Esophagus squamous epithelium (tissue), 5 donors: ENCODE measurements at regions not wholly inside any gene's neighbourhood (a gene's known extent, or its start where the extent isn't known, plus 50 kb on each side); places are given as distances from the start of the nearest gene placed in this dataset.

ENCODE experiments used
- DNase-seq: peaks from one replicate; lab custom pipeline; 2025; lab: John Stamatoyannopoulos, UW
- H3K27ac ChIP-seq, 4 donors: fragments of 200-600 bp; sonication (generic); one replicate each; pipeline ENCODE4 v1.5.1; 2016 to 2019; ENCODE audit warnings: mild to moderate bottlenecking in 1 of 4
- H3K27me3 ChIP-seq, 4 donors: fragments of 200-600 bp; sonication (generic); 1 replicate in 3 of 4; 2 replicates in 1 of 4; pipeline versions ENCODE4 v1.5.1 to v1.6.0; 2017 to 2021; ENCODE audit warnings: antibody characterized with exemption in 1 of 4
- H3K36me3 ChIP-seq, 3 donors: fragments of 200-600 bp; sonication (generic); one replicate each; pipeline ENCODE4 v1.5.1; 2016 to 2019
- H3K4me1 ChIP-seq, 3 donors: fragments of 200-600 bp; sonication (generic); one replicate each; pipeline ENCODE4 v1.5.1; 2017 to 2019
- H3K4me3 ChIP-seq, 4 donors: fragments of 200-600 bp; sonication (generic); 1 replicate in 3 of 4; 2 replicates in 1 of 4; pipeline ENCODE4 v1.5.1; 2016 to 2019; ENCODE audit warnings: mild to moderate bottlenecking in 2 of 4, moderate library complexity in 1 of 4
- H3K9me3 ChIP-seq, 3 donors: fragments of 200-600 bp; sonication (generic); one replicate each; pipeline ENCODE4 v1.5.1; 2016 to 2019
- POLR2A ChIP-seq, 4 donors: fragments of 450-650 bp; IDR thresholded peaks; one replicate each; pipeline ENCODE4 v1.6.1; 2017; ENCODE audit warnings: antibody characterized with exemption in 4 of 4, mild to moderate bottlenecking in 4 of 4, moderate library complexity in 3 of 4
- WGBS, 2 donors: methylation state at CpG; one replicate each; pipeline ENCODE4 v1.1.5; 2018; 5-methylcytosine and 5-hydroxymethylcytosine counted together
- intact Hi-C: fragments of 100-400 bp; cut with DNase I; formaldehyde crosslinking; loops from one replicate; pipeline ENCODE4 v1.15.0; 2022
- TF ChIP-seq, protein P1 (sequence below), 6 experiments: fragments of 450-650 bp in 4 of 6; fragments of 200-600 bp in 2 of 6; sonication (generic) in 2 of 6; IDR thresholded peaks; one replicate each; pipeline ENCODE4 v1.5.1; 2016 to 2019; ENCODE audit warnings: antibody characterized with exemption in 6 of 6, mild to moderate bottlenecking in 4 of 6, moderate library complexity in 4 of 6
- donor health status: DM: yes; HTN: yes; CAD: no.

DNA sequence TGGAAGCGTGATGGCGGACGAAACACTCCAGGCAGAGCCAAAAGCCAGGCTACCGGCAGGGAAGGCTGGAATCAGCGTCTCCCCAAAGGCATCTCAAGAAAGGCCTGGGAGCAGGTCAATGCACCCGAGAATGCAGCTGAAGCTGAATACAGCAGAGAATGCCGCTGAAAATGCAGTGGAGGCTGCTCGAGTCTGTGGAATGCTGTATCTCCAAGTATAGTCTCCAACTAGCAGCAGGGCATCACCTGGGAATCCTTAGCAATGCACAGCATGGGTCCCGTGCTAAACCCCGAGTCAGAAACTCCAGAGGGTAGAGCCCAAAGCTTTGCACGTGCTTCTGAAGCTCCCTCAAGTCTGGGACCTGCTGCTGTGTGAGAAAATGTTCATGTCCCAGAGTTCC is 191.1 kb upstream of the ALKAL2 start:
- TF ChIP-seq POLR2A (IDR thresholded peaks at IDR 0.05) = no peak
- TF ChIP-seq, protein P1, sequence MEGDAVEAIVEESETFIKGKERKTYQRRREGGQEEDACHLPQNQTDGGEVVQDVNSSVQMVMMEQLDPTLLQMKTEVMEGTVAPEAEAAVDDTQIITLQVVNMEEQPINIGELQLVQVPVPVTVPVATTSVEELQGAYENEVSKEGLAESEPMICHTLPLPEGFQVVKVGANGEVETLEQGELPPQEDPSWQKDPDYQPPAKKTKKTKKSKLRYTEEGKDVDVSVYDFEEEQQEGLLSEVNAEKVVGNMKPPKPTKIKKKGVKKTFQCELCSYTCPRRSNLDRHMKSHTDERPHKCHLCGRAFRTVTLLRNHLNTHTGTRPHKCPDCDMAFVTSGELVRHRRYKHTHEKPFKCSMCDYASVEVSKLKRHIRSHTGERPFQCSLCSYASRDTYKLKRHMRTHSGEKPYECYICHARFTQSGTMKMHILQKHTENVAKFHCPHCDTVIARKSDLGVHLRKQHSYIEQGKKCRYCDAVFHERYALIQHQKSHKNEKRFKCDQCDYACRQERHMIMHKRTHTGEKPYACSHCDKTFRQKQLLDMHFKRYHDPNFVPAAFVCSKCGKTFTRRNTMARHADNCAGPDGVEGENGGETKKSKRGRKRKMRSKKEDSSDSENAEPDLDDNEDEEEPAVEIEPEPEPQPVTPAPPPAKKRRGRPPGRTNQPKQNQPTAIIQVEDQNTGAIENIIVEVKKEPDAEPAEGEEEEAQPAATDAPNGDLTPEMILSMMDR (IDR thresholded peaks at IDR 0.05) = no peak
- peaks cover 0 to 9% (median 0%) of the 10 kb centered on the region in 4 donors for H3K27me3 ChIP-seq
- H3K9me3 ChIP-seq = no peaks in the 10 kb centered on the region
- no peaks in the 10 kb centered on the region for H3K4me1 ChIP-seq
- no peaks in the 10 kb centered on the region for H3K36me3 ChIP-seq
- intact Hi-C loops = no loop called here
- 45 to 65% methylated on average over 8 to 11 of the region's 11 CpGs for WGBS, 2 donors
- DNase-seq = no peak
- no peak overlapping the region for H3K27ac ChIP-seq
- no peak overlapping the region for H3K4me3 ChIP-seq

GRCh38 chr2:471560-471959 is 183.7 kb upstream of the ALKAL2 start:
- no peak for TF ChIP-seq POLR2A (IDR thresholded peaks at IDR 0.05)
- Histone ChIP-seq H3K4me3 (no peak overlapping the region), H3K36me3 (no peaks in the 10 kb centered on the region), H3K9me3 (no peaks in the 10 kb centered on the region), H3K27ac (no peak overlapping the region), H3K4me1 (peaks cover 0 to 14% (median 0%) of the 10 kb centered on the region in 3 donors), H3K27me3 (peaks cover 6 to 55% (median 12%) of the 10 kb centered on the region in 4 donors)
- intact Hi-C loops = no loop called here
- DNase-seq = no peak
- 64 to 87% methylated on average over 3 to 4 of the region's 8 CpGs for WGBS, 2 donors

GRCh38 chr2:469514-469913 is 181.6 kb upstream of the ALKAL2 start:
- TF ChIP-seq, protein P1 (IDR thresholded peaks at IDR 0.05) = no peak
- no peak for TF ChIP-seq POLR2A (IDR thresholded peaks at IDR 0.05)
- DNase-seq = no peak
- Histone ChIP-seq H3K4me1 (peaks cover 0 to 14% (median 0%) of the 10 kb centered on the region in 3 donors), H3K4me3 (no peak overlapping the region), H3K36me3 (no peaks in the 10 kb centered on the region), H3K27ac (no peak overlapping the region), H3K27me3 (peaks cover 6 to 70% (median 12%) of the 10 kb centered on the region in 4 donors), H3K9me3 (no peaks in the 10 kb centered on the region)
- intact Hi-C loops = no loop called here
- 92 to 95% methylated on average over 16 of the region's 16 CpGs for WGBS, 2 donors

GRCh38 chr2:468648-469336 is 180.9 kb upstream of the ALKAL2 start:
- Histone ChIP-seq H3K36me3 (no peaks in the 10 kb centered on the region), H3K4me1 (peaks cover 0 to 14% (median 0%) of the 10 kb centered on the region in 3 donors), H3K27me3 (peaks cover 6 to 76% (median 12%) of the 10 kb centered on the region in 4 donors), H3K4me3 (no peak overlapping the region), H3K9me3 (no peaks in the 10 kb centered on the region), H3K27ac (no peak overlapping the region)
- intact Hi-C loops = no loop called here
- no peak for TF ChIP-seq POLR2A (IDR thresholded peaks at IDR 0.05)
- TF ChIP-seq, protein P1 (IDR thresholded peaks at IDR 0.05) = no peak
- no peak for DNase-seq
- 28 to 43% methylated on average over 26 to 28 of the region's 29 CpGs for WGBS, 2 donors

DNA sequence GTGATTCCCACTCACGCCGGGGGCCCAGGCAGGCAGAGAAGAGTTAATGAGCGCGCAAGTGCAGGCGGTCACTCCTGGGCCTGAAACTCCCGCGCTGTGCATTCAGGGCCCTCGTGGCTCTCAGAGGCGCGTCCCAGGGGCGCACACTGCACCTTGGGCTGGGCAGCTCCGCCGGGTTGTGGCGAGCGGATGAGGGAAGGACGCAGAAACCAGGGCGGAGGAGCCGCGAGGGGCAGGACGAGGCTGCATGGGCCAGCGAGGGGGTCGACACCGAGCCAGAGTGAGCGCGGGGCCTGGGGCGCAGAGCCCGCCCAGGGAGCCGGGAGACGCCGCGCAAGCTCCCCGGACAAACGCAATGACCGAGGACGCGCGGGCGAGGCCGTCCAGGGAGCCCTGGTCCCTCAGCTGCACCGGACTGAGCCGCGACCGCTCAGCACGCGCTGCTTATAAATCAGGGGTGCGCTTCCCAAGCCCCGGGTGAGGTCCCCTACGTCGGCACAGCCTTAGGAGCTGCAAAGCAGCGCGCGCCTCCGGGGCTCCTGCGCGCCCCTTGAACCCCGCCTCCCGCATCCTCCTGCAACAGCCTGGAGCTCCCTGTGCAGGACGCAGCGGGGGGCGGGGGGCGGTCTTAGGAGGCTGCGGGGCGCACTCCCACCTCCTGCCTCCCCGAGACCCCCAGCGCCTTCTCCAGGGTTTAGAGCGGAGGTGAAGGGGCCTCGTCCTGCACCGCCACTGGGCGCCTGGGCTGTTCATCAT is 180.2 kb upstream of the ALKAL2 start:
- Histone ChIP-seq H3K27me3 (peaks cover 6 to 83% (median 12%) of the 10 kb centered on the region in 4 donors), H3K4me1 (peaks cover 0 to 14% (median 0%) of the 10 kb centered on the region in 3 donors), H3K36me3 (no peaks in the 10 kb centered on the region), H3K9me3 (no peaks in the 10 kb centered on the region), H3K4me3 (peak overlapping the region in 2 of 4 donors; percentile 16 to 35), H3K27ac (no peak overlapping the region)
- 13 to 39% methylated on average over 3 of the region's 69 CpGs for WGBS, 2 donors
- intact Hi-C loops = no loop called here
- no peak for DNase-seq
- TF ChIP-seq, protein P1 (IDR thresholded peaks at IDR 0.05) = no peak
- no peak for TF ChIP-seq POLR2A (IDR thresholded peaks at IDR 0.05)
